ENCODE measurements at regions not wholly inside any gene's neighbourhood (a gene's known extent, or its start where the extent isn't known, plus 50 kb on each side); places are given as distances from the start of the nearest gene placed in this dataset.

DNA sequence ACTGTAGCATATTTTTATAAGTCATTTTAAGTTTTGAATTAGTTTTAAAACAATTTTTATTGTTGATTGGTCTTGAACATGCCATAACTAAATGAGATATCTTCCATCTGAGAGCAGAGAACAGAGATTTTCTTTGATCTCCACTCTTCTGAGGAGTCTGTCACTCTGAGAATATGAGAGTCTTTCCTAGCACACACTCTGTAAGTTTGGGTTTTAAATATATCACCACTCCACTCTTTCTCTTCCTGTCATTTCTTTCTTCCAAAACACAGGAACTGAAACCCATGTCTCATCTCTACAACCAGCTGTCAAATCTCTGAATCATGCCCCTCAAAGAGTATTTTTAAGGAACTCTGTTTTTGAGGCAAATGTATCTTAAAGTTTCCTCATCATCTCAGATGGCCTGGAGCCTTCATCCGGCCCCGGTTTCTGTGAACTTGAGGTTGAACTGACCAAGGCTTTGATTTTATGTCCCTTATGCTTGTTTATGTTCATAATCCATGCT is 698.2 kb upstream of the SGCG start:
- TF ChIP-seq, protein P1, sequence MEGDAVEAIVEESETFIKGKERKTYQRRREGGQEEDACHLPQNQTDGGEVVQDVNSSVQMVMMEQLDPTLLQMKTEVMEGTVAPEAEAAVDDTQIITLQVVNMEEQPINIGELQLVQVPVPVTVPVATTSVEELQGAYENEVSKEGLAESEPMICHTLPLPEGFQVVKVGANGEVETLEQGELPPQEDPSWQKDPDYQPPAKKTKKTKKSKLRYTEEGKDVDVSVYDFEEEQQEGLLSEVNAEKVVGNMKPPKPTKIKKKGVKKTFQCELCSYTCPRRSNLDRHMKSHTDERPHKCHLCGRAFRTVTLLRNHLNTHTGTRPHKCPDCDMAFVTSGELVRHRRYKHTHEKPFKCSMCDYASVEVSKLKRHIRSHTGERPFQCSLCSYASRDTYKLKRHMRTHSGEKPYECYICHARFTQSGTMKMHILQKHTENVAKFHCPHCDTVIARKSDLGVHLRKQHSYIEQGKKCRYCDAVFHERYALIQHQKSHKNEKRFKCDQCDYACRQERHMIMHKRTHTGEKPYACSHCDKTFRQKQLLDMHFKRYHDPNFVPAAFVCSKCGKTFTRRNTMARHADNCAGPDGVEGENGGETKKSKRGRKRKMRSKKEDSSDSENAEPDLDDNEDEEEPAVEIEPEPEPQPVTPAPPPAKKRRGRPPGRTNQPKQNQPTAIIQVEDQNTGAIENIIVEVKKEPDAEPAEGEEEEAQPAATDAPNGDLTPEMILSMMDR (IDR thresholded peaks at IDR 0.05), result no peak
- TF ChIP-seq POLR2A (IDR thresholded peaks at IDR 0.05), result no peak

Data from lower leg skin (tissue), 3 donors.